HCT116 (cell line): ENCODE measurements at regions not wholly inside any gene's neighbourhood (a gene's known extent, or its start where the extent isn't known, plus 50 kb on each side); places are given as distances from the start of the nearest gene placed in this dataset.

Source experiments
- ATAC-seq: fragments of 200-7000 bp; cut with Tn5 transposase; 2 replicates; pipeline ENCODE4 v1.9.1; 2020; ENCODE audit warnings: mild to moderate bottlenecking, moderate library complexity
- BruUV-seq: library from RNA; stranded (reverse); fragments of 400-500 nt; replicated peaks from 2 replicates; lab custom pipeline; 2021; lab: Mats Ljungman, UMichigan
- CTCF ChIA-PET: fragments of 300-600 bp; sonication (Branson Sonifier 250); formaldehyde crosslinking; loops from one replicate; lab custom pipeline; 2021; ENCODE audit warnings: antibody characterized with exemption; lab: Charles Lee
- POLR2A ChIA-PET: fragments of 300-600, 350-600 bp; sonication (Branson Sonifier 250); formaldehyde crosslinking; loops from one replicate; lab custom pipeline; 2021; ENCODE audit warnings: antibody characterized with exemption; lab: Charles Lee
- RAD21 ChIA-PET, 2 experiments: fragments of 300-600 bp; sonication (Branson Sonifier 250); formaldehyde crosslinking; loops; one replicate each; lab custom pipeline; 2023; ENCODE audit warnings: low total read pairs in 2 of 2; ENCODE audit not compliant: uncharacterized antibody in 2 of 2, unreplicated experiment in 2 of 2, low non-redundant PET in 1 of 2; lab: Charles Lee
- DNase-seq: peaks from one replicate; pipeline ENCODE4 v3.0.0-alpha.2; 2010; ENCODE audit warnings: low read depth, low spot score
- H2AFZ ChIP-seq: fragments of 200-600 bp; shearing (Covaris generic), sonication (generic); 2 replicates; pipeline ENCODE4 v1.6.1; 2017; ENCODE audit warnings: low read depth, mixed run types, mixed read lengths, antibody characterized with exemption, low read length; ENCODE audit not compliant: poor library complexity, severe bottlenecking
- H3K27ac ChIP-seq: 2 replicates; pipeline ENCODE4 v1.5.1; 2012; ENCODE audit warnings: low read depth, low read length
- H3K27me3 ChIP-seq: fragments of 200-600 bp; sonication (generic); 2 replicates; pipeline ENCODE4 v1.6.1; 2016; ENCODE audit warnings: mixed run types, low read length, mixed read lengths; ENCODE audit not compliant: insufficient read depth
- H3K36me3 ChIP-seq, 2 experiments: fragments of 200-500 bp in 1 of 2; fragments of 200-600 bp in 1 of 2; sonication (Bioruptor generic) in 1 of 2; sonication (generic) in 1 of 2; 2 replicates each; pipeline versions ENCODE4 v1.5.1 to v1.6.1; 2014 to 2016; ENCODE audit warnings: low read length in 2 of 2, inconsistent platforms in 1 of 2, mixed read lengths in 1 of 2, mixed run types in 1 of 2; ENCODE audit not compliant: insufficient read depth in 2 of 2, control insufficient read depth in 1 of 2
- H3K4me1 ChIP-seq, 2 experiments: fragments of 200-600 bp in 1 of 2; sonication (generic) in 1 of 2; 2 replicates each; pipeline versions ENCODE4 v1.5.1 to v1.6.1; 2012 to 2017; ENCODE audit warnings: low read length in 2 of 2, inconsistent platforms in 1 of 2, mild to moderate bottlenecking in 1 of 2, mixed read lengths in 1 of 2, mixed run types in 1 of 2, moderate library complexity in 1 of 2; ENCODE audit not compliant: insufficient read depth in 2 of 2, control insufficient read depth in 1 of 2
- H3K4me2 ChIP-seq: fragments of 200-600 bp; sonication (generic); 2 replicates; pipeline ENCODE4 v1.6.1; 2017; ENCODE audit warnings: mixed run types, low read length, mixed read lengths
- H3K4me3 ChIP-seq, 2 experiments: fragments of 200-600 bp in 1 of 2; sonication (generic) in 1 of 2; replicated peaks in 1 of 2; 2 replicates each; pipeline ENCODE4 v1.5.1; 2011 to 2016; ENCODE audit warnings: low read length in 2 of 2, control low read depth in 1 of 2, low read depth in 1 of 2, mild to moderate bottlenecking in 1 of 2, mixed read lengths in 1 of 2, mixed run types in 1 of 2
- H3K79me2 ChIP-seq: fragments of 200-600 bp; sonication (generic); 2 replicates; pipeline ENCODE4 v1.6.1; 2017; ENCODE audit warnings: mild to moderate bottlenecking, mixed run types, low read length, moderate library complexity, mixed read lengths; ENCODE audit not compliant: insufficient read depth
- H3K9ac ChIP-seq: fragments of 200-600 bp; sonication (generic); 2 replicates; pipeline ENCODE4 v1.6.1; 2016; ENCODE audit warnings: low read length, mixed read lengths
- H3K9me2 ChIP-seq: fragments of 200-600 bp; sonication (generic), shearing (Covaris generic); 2 replicates; pipeline ENCODE4 v1.6.1; 2017; ENCODE audit warnings: mixed run types, mild to moderate bottlenecking, moderate library complexity; ENCODE audit not compliant: insufficient read depth
- H3K9me3 ChIP-seq, 2 experiments: fragments of 200-500 bp in 1 of 2; fragments of 200-600 bp in 1 of 2; sonication (Bioruptor generic) in 1 of 2; sonication (generic) in 1 of 2; 2 replicates each; pipeline ENCODE4 v1.6.1; 2014 to 2017; ENCODE audit warnings: low read length in 2 of 2, mixed read lengths in 2 of 2, inconsistent platforms in 1 of 2, low read depth in 1 of 2, mild to moderate bottlenecking in 1 of 2, mixed run types in 1 of 2, moderate library complexity in 1 of 2; ENCODE audit not compliant: control insufficient read depth in 1 of 2, insufficient read depth in 1 of 2
- H4K20me1 ChIP-seq: fragments of 200-600 bp; sonication (generic), shearing (Covaris generic); 2 replicates; pipeline ENCODE4 v1.6.1; 2017; ENCODE audit warnings: mixed run types, mild to moderate bottlenecking, moderate library complexity; ENCODE audit not compliant: insufficient read depth
- CBX3 ChIP-seq: IDR thresholded peaks from 2 replicates; pipeline ENCODE4 v1.6.1; 2012; ENCODE audit warnings: low read depth
- CEBPB ChIP-seq: IDR thresholded peaks from 2 replicates; pipeline ENCODE4 v1.6.1; 2012; ENCODE audit warnings: low read depth
- ELF1 ChIP-seq: IDR thresholded peaks from 2 replicates; pipeline ENCODE4 v1.6.1; 2012; ENCODE audit warnings: low read depth, borderline replicate concordance
- EZH2 ChIP-seq: fragments of 200-600 bp; sonication (generic); IDR thresholded peaks from 2 replicates; pipeline ENCODE4 v1.6.1; 2017; ENCODE audit warnings: antibody characterized with exemption, mixed run types
- EZH2phosphoT487 ChIP-seq: fragments of 200-600 bp; IDR thresholded peaks from 2 replicates; pipeline ENCODE4 v1.6.1; 2018; ENCODE audit warnings: antibody characterized with exemption, borderline replicate concordance
- FOSL1 ChIP-seq: IDR thresholded peaks from 2 replicates; pipeline ENCODE4 v1.6.1; 2012; ENCODE audit warnings: low read depth
- POLR2A ChIP-seq: IDR thresholded peaks from 2 replicates; pipeline ENCODE4 v1.7.0; 2011; ENCODE audit warnings: borderline replicate concordance; ENCODE audit not compliant: insufficient read depth, insufficient read length; ENCODE audit errors: extremely low read depth
- RAD21 ChIP-seq: IDR thresholded peaks from 2 replicates; pipeline ENCODE4 v1.6.1; 2012; ENCODE audit warnings: low read depth, mild to moderate bottlenecking
- SP1 ChIP-seq: IDR thresholded peaks from 2 replicates; pipeline ENCODE4 v1.6.1; 2012; ENCODE audit warnings: low read depth
- SRF ChIP-seq: IDR thresholded peaks from 2 replicates; pipeline ENCODE4 v1.6.1; 2012; ENCODE audit warnings: low read depth
- TCF7L2 ChIP-seq: IDR thresholded peaks from 2 replicates; pipeline ENCODE4 v1.7.0; 2011; ENCODE audit warnings: borderline replicate concordance, inconsistent platforms; ENCODE audit not compliant: insufficient read depth, insufficient read length; ENCODE audit errors: extremely low read depth
- YY1 ChIP-seq: IDR thresholded peaks from 2 replicates; pipeline ENCODE4 v1.6.1; 2011; ENCODE audit warnings: low read length, low read depth, moderate library complexity, mild to moderate bottlenecking; ENCODE audit not compliant: insufficient replicate concordance; ENCODE audit errors: extremely low read depth
- ZFX ChIP-seq: fragments of 450-650 bp; IDR thresholded peaks from 2 replicates; pipeline ENCODE4 v1.6.1; 2017
- intact Hi-C: fragments of 100-400 bp; cut with micrococcal nuclease; formaldehyde crosslinking; loops from 2 replicates; pipeline ENCODE4 v1.10.0; 2022
- TF ChIP-seq, protein P1 (sequence below): IDR thresholded peaks from 2 replicates; pipeline ENCODE4 v1.6.1; 2011; ENCODE audit warnings: mild to moderate bottlenecking, low read length, moderate library complexity; ENCODE audit not compliant: insufficient replicate concordance; ENCODE audit errors: extremely low read depth
- TF ChIP-seq, protein P2 (sequence below): IDR thresholded peaks from 2 replicates; pipeline ENCODE4 v1.6.1; 2012; ENCODE audit warnings: low read depth
- TF ChIP-seq, protein P3 (sequence below), 3 experiments: fragments of 200-600 bp in 1 of 3; sonication (generic) in 1 of 3; IDR thresholded peaks in 2 of 3; conservative IDR thresholded peaks in 1 of 3; 2 replicates each; pipeline ENCODE4 v1.5.1; 2012 to 2017; ENCODE audit warnings: low read depth in 2 of 3, low read length in 2 of 3, antibody characterized with exemption in 1 of 3, borderline replicate concordance in 1 of 3, control low read depth in 1 of 3, mild to moderate bottlenecking in 1 of 3, mixed read lengths in 1 of 3, mixed run types in 1 of 3, moderate library complexity in 1 of 3; ENCODE audit not compliant: insufficient read depth in 1 of 3
- TF ChIP-seq, protein P4 (sequence below): IDR thresholded peaks from 2 replicates; pipeline ENCODE4 v1.6.1; 2012

DNA sequence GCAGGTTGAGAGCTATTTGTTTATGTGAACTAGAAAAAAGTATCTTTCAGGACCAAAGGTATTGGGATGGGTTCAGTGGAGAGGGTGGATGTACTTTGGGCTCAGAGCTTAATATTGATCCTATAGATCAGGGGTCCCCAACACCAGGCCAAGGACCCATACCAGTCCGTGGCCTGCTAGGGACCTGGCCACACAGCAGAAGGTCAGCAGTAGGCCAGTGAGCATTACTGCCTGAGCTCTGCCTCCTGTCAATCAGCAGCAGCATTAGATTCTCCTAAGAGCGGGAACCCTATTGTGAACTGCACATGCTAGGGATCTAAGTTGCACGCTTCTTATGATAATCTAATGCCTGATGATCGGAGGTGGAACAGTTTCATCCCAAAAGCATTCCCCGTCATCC lies 115.8 kb upstream of the WDR11 start:
- POLR2A ChIA-PET = no interaction called here
- Histone ChIP-seq H3K79me2 (no peaks in the 10 kb centered on the region), H3K9me3 (no peaks in the 10 kb centered on the region), H3K4me3 (no peak overlapping the region), H3K9me2 (no peaks in the 10 kb centered on the region), H3K4me1 (peaks cover 0 to 9% of the 10 kb centered on the region in 2 experiments; a peak in 1 of 4 replicates), H3K36me3 (no peaks in the 10 kb centered on the region), H2AFZ (no peak overlapping the region), H3K27ac (no peak overlapping the region), H4K20me1 (no peaks in the 10 kb centered on the region), H3K27me3 (peaks cover 31% of the 10 kb centered on the region), H3K4me2 (no peak overlapping the region), H3K9ac (no peak overlapping the region)
- no peak for ATAC-seq
- TF ChIP-seq, protein P1, sequence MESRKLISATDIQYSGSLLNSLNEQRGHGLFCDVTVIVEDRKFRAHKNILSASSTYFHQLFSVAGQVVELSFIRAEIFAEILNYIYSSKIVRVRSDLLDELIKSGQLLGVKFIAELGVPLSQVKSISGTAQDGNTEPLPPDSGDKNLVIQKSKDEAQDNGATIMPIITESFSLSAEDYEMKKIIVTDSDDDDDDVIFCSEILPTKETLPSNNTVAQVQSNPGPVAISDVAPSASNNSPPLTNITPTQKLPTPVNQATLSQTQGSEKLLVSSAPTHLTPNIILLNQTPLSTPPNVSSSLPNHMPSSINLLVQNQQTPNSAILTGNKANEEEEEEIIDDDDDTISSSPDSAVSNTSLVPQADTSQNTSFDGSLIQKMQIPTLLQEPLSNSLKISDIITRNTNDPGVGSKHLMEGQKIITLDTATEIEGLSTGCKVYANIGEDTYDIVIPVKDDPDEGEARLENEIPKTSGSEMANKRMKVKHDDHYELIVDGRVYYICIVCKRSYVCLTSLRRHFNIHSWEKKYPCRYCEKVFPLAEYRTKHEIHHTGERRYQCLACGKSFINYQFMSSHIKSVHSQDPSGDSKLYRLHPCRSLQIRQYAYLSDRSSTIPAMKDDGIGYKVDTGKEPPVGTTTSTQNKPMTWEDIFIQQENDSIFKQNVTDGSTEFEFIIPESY = no peak
- no peak for TF ChIP-seq ELF1
- TF ChIP-seq CBX3 = no peak
- TF ChIP-seq, protein P2, sequence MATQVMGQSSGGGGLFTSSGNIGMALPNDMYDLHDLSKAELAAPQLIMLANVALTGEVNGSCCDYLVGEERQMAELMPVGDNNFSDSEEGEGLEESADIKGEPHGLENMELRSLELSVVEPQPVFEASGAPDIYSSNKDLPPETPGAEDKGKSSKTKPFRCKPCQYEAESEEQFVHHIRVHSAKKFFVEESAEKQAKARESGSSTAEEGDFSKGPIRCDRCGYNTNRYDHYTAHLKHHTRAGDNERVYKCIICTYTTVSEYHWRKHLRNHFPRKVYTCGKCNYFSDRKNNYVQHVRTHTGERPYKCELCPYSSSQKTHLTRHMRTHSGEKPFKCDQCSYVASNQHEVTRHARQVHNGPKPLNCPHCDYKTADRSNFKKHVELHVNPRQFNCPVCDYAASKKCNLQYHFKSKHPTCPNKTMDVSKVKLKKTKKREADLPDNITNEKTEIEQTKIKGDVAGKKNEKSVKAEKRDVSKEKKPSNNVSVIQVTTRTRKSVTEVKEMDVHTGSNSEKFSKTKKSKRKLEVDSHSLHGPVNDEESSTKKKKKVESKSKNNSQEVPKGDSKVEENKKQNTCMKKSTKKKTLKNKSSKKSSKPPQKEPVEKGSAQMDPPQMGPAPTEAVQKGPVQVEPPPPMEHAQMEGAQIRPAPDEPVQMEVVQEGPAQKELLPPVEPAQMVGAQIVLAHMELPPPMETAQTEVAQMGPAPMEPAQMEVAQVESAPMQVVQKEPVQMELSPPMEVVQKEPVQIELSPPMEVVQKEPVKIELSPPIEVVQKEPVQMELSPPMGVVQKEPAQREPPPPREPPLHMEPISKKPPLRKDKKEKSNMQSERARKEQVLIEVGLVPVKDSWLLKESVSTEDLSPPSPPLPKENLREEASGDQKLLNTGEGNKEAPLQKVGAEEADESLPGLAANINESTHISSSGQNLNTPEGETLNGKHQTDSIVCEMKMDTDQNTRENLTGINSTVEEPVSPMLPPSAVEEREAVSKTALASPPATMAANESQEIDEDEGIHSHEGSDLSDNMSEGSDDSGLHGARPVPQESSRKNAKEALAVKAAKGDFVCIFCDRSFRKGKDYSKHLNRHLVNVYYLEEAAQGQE = no peak
- TF ChIP-seq EZH2phosphoT487 = no peak
- no peak for TF ChIP-seq POLR2A
- no peak for TF ChIP-seq RAD21
- TF ChIP-seq, protein P3, sequence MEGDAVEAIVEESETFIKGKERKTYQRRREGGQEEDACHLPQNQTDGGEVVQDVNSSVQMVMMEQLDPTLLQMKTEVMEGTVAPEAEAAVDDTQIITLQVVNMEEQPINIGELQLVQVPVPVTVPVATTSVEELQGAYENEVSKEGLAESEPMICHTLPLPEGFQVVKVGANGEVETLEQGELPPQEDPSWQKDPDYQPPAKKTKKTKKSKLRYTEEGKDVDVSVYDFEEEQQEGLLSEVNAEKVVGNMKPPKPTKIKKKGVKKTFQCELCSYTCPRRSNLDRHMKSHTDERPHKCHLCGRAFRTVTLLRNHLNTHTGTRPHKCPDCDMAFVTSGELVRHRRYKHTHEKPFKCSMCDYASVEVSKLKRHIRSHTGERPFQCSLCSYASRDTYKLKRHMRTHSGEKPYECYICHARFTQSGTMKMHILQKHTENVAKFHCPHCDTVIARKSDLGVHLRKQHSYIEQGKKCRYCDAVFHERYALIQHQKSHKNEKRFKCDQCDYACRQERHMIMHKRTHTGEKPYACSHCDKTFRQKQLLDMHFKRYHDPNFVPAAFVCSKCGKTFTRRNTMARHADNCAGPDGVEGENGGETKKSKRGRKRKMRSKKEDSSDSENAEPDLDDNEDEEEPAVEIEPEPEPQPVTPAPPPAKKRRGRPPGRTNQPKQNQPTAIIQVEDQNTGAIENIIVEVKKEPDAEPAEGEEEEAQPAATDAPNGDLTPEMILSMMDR (IDR thresholded peaks at IDR 0.05 in 2 of 3, conservative IDR thresholded peaks at IDR 0.05 in 1 of 3; ENCODE audit: borderline replicate concordance in 1 of 3, insufficient read depth in 1 of 3, low read depth in 2 of 3, low read length in 2 of 3) = no peak
- no peak for TF ChIP-seq SRF
- TF ChIP-seq, protein P4, sequence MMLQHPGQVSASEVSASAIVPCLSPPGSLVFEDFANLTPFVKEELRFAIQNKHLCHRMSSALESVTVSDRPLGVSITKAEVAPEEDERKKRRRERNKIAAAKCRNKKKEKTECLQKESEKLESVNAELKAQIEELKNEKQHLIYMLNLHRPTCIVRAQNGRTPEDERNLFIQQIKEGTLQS = no peak
- TF ChIP-seq TCF7L2 = no peak
- TF ChIP-seq SP1 = no peak
- TF ChIP-seq FOSL1 = no peak
- no peak for TF ChIP-seq YY1
- no peak for TF ChIP-seq EZH2
- no peak for TF ChIP-seq ZFX
- TF ChIP-seq CEBPB = no peak
- DNase-seq = no peak
- BruUV-seq = no TSS peak
- CTCF ChIA-PET = interaction anchor here (1.6 to 2.0 kb wide), 2 partner anchors 9 to 312 kb away, joined by 3 to 8 read pairs; no protein-coding TSS in a partner anchor
- intact Hi-C loops = loop anchor here (1.0 to 10.0 kb wide), 3 partner anchors 312 to 801 kb away; no protein-coding TSS in a partner anchor
- RAD21 ChIA-PET = no interaction called here
